ENCODE measurements at regions not wholly inside any gene's neighbourhood (a gene's known extent, or its start where the extent isn't known, plus 50 kb on each side); places are given as distances from the start of the nearest gene placed in this dataset.
"Not testable (repeated sequence)": the region's sequence is repeated elsewhere in the genome, so short reads cannot be mapped to it uniquely, and the experiment has no call there.

DNA sequence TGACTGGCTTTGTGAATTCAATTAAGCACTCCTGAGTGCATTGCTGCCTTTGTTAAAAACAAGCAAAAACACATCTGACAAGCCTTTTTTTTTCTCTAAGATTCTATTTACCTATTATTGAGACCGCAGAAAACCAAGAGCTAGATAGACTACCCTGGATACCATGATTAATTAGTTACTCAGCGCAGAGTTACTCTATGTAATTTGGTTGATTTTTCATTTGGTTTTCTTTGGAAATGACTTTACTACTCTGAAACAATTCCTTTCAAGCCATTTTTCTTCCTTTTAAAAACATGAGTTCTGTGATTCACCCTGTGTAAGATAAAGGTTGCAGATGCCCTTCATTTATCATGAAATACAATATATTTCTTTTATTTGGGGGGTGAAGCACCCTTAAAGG is 421.6 kb upstream of the PIK3R1 start:
- no peaks in the 10 kb centered on the region for H3K27me3 ChIP-seq (ENCODE audit: control insufficient read depth in 1 of 2, insufficient read depth in 2 of 2, low read length in 2 of 2)

DNA sequence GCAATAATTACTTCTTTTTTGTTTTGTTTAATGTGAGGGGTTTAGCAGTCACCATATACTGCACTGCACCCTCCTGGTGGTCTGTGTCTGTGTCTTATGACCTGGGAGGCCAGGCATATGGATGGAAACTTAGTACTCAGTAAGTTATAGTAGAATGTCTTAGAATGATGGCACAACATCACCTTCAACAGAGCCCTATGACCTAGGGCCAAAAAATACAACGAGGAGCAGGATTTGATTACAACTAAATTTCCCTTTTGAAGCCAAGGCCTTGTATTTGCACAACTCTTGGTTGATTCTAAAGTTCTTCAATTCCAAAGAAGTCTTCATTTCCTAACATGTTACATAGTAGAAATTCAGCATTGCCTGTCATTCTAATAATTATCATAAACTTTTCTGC is 422.1 kb upstream of the PIK3R1 start:
- Histone ChIP-seq H3K4me1 (ENCODE audit: control insufficient read depth, insufficient read depth, low read length) (no peaks in the 10 kb centered on the region), H3K4me3 (ENCODE audit: low read length in 2 of 2) (no peak overlapping the region), H3K9me3 (ENCODE audit: control insufficient read depth in 2 of 2, low read length in 2 of 2) (no peaks in the 10 kb centered on the region), H3K27me3 (ENCODE audit: control insufficient read depth in 1 of 2, insufficient read depth in 2 of 2, low read length in 2 of 2) (no peaks in the 10 kb centered on the region), H3K9ac (ENCODE audit: low read length in 2 of 2) (no peak overlapping the region), H3K36me3 (ENCODE audit: control insufficient read depth in 2 of 2, insufficient read depth in 2 of 2, low read length in 2 of 2) (no peaks in the 10 kb centered on the region), H3K27ac (ENCODE audit: low read length) (no peak overlapping the region)

More for the DNA sequence above, 421.6 kb upstream of the PIK3R1 start:
- no peak overlapping the region for H3K9ac ChIP-seq (ENCODE audit: low read length in 2 of 2)
- no peaks in the 10 kb centered on the region for H3K36me3 ChIP-seq (ENCODE audit: control insufficient read depth in 2 of 2, insufficient read depth in 2 of 2, low read length in 2 of 2)
- H3K4me1 ChIP-seq (ENCODE audit: control insufficient read depth, insufficient read depth, low read length): no peaks in the 10 kb centered on the region
- no peak overlapping the region for H3K27ac ChIP-seq (ENCODE audit: low read length)
- H3K4me3 ChIP-seq (ENCODE audit: low read length in 2 of 2): no peak overlapping the region
- no peaks in the 10 kb centered on the region for H3K9me3 ChIP-seq (ENCODE audit: control insufficient read depth in 2 of 2, low read length in 2 of 2)

DNA sequence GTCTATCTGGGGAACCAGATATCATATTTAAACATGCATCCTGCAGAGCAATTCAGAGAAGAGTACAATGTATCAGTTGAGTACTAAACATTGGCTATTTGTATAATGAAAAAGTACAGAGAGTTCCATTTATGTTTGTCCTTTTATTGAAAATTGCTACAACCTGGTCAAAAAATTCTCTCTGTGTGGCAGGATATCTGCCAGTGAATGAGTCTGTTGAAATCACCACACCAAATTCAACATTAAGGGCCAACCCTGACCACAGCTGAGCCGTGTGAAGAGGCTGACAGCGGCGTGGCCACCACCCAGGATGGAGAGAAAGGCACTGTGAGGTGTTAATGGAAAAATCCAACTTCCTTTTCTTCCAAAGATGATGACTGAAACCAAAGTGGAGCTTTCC is 422.7 kb upstream of the PIK3R1 start:
- no peak overlapping the region for H3K4me3 ChIP-seq (ENCODE audit: low read length in 2 of 2)
- no peaks in the 10 kb centered on the region for H3K9me3 ChIP-seq (ENCODE audit: control insufficient read depth in 2 of 2, low read length in 2 of 2)
- H3K4me1 ChIP-seq (ENCODE audit: control insufficient read depth, insufficient read depth, low read length): no peaks in the 10 kb centered on the region
- H3K36me3 ChIP-seq (ENCODE audit: control insufficient read depth in 2 of 2, insufficient read depth in 2 of 2, low read length in 2 of 2): no peaks in the 10 kb centered on the region
- no peak overlapping the region for H3K27ac ChIP-seq (ENCODE audit: low read length)
- H3K9ac ChIP-seq (ENCODE audit: low read length in 2 of 2): no peak overlapping the region
- H3K27me3 ChIP-seq (ENCODE audit: control insufficient read depth in 1 of 2, insufficient read depth in 2 of 2, low read length in 2 of 2): no peaks in the 10 kb centered on the region

GRCh38 chr5:67790390-67790789 is 425.2 kb upstream of the PIK3R1 start:
- no peak overlapping the region for H3K9ac ChIP-seq (ENCODE audit: low read length in 2 of 2)

DNA sequence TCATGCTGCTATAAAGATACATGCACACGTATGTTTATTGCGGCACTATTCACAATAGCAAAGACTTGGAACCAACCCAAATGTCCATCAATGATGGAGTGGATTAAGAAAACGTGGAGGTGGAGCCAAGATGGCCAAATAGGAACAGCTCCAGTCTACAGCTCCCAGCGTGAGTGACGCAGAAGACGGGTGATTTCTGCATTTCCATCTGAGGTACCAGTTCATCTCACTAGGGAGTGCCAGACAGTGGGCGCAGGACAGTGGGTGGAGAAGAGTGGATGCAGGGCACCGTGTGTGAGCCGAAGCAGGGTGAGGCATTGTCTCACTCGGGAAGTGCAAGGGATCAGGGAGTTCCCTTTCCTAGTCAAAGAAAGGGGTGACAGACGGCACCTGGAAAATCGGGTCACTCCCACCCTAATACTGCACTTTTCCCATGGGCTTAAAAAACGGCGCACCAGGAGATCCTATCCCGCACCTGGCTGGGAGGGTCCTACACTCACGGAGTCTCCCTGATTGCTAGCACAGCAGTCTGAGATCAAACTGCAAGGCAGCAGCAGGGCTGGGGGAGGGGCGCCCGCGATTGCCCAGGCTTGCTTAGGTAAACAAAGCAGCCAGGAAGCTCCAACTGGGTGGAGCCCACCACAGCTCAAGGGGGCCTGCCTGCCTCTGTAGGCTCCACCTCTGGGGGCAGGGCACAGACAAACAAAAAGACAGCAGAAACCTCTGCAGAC is 435.5 kb upstream of the PIK3R1 start:
- H3K9ac ChIP-seq (ENCODE audit: low read length in 2 of 2); H3K9me3 ChIP-seq (ENCODE audit: control insufficient read depth in 2 of 2, low read length in 2 of 2); H3K36me3 ChIP-seq (ENCODE audit: control insufficient read depth in 2 of 2, insufficient read depth in 2 of 2, low read length in 2 of 2); H3K27ac ChIP-seq (ENCODE audit: low read length); H3K4me3 ChIP-seq (ENCODE audit: low read length in 2 of 2); H3K27me3 ChIP-seq (ENCODE audit: control insufficient read depth in 1 of 2, insufficient read depth in 2 of 2, low read length in 2 of 2); H3K4me1 ChIP-seq (ENCODE audit: control insufficient read depth, insufficient read depth, low read length): not testable (repeated sequence)

More at GRCh38 chr5:67790390-67790789, 425.2 kb upstream of the PIK3R1 start:
- H3K4me1 ChIP-seq (ENCODE audit: control insufficient read depth, insufficient read depth, low read length): no peaks in the 10 kb centered on the region
- no peaks in the 10 kb centered on the region for H3K36me3 ChIP-seq (ENCODE audit: control insufficient read depth in 2 of 2, insufficient read depth in 2 of 2, low read length in 2 of 2)
- H3K27me3 ChIP-seq (ENCODE audit: control insufficient read depth in 1 of 2, insufficient read depth in 2 of 2, low read length in 2 of 2): no peaks in the 10 kb centered on the region
- H3K4me3 ChIP-seq (ENCODE audit: low read length in 2 of 2): no peak overlapping the region
- H3K9me3 ChIP-seq (ENCODE audit: control insufficient read depth in 2 of 2, low read length in 2 of 2): no peaks in the 10 kb centered on the region
- H3K27ac ChIP-seq (ENCODE audit: low read length): no peak overlapping the region

DNA sequence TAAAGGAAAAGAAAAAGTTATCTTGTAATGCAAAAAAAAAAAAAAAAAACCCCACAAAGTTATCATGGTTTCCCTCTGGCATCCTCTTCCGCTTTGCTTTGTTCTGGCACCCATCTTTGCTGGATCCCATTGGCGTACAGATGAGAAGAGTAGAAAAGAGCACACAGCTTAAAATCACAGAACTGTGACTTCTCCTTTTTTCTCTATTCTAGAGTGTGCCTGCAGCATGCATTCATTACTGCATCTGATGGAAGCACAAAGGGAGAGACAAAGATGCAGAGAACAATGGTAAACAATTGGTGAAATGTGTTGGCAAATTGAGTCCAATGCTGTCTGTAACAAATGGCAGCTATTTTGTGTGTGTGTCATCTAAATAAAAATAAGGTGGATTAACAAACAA is 440.8 kb upstream of the PIK3R1 start:
- Histone ChIP-seq H3K27me3 (ENCODE audit: control insufficient read depth in 1 of 2, insufficient read depth in 2 of 2, low read length in 2 of 2) (no peaks in the 10 kb centered on the region), H3K36me3 (ENCODE audit: control insufficient read depth in 2 of 2, insufficient read depth in 2 of 2, low read length in 2 of 2) (no peaks in the 10 kb centered on the region), H3K9ac (ENCODE audit: low read length in 2 of 2) (no peak overlapping the region), H3K9me3 (ENCODE audit: control insufficient read depth in 2 of 2, low read length in 2 of 2) (no peaks in the 10 kb centered on the region), H3K27ac (ENCODE audit: low read length) (no peak overlapping the region), H3K4me3 (ENCODE audit: low read length in 2 of 2) (no peak overlapping the region), H3K4me1 (ENCODE audit: control insufficient read depth, insufficient read depth, low read length) (peaks cover 6% of the 10 kb centered on the region)

DNA sequence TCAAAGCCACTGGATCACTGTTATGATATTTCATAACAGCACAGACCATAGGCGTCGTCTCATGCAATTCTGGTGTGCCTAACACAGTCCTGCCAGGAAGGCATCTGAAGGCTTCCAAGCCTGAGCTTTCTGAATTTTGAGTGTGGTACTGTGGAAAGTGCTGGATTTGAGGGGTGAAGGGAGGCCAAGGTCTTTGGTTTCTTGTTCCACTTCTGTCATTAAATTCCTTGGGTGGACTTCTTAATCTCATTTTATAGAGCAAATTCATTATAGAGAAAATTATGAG is 441.3 kb upstream of the PIK3R1 start:
- no peak overlapping the region for H3K9ac ChIP-seq (ENCODE audit: low read length in 2 of 2)
- no peak overlapping the region for H3K4me3 ChIP-seq (ENCODE audit: low read length in 2 of 2)
- no peaks in the 10 kb centered on the region for H3K27me3 ChIP-seq (ENCODE audit: control insufficient read depth in 1 of 2, insufficient read depth in 2 of 2, low read length in 2 of 2)
- no peaks in the 10 kb centered on the region for H3K36me3 ChIP-seq (ENCODE audit: control insufficient read depth in 2 of 2, insufficient read depth in 2 of 2, low read length in 2 of 2)
- no peaks in the 10 kb centered on the region for H3K9me3 ChIP-seq (ENCODE audit: control insufficient read depth in 2 of 2, low read length in 2 of 2)
- H3K4me1 ChIP-seq (ENCODE audit: control insufficient read depth, insufficient read depth, low read length): peaks cover 6% of the 10 kb centered on the region
- no peak overlapping the region for H3K27ac ChIP-seq (ENCODE audit: low read length)

GRCh38 chr5:67773411-67774266 is 441.9 kb upstream of the PIK3R1 start:
- Histone ChIP-seq H3K9me3 (ENCODE audit: control insufficient read depth in 2 of 2, low read length in 2 of 2) (no peaks in the 10 kb centered on the region), H3K27ac (ENCODE audit: low read length) (no peak overlapping the region), H3K9ac (ENCODE audit: low read length in 2 of 2) (no peak overlapping the region), H3K36me3 (ENCODE audit: control insufficient read depth in 2 of 2, insufficient read depth in 2 of 2, low read length in 2 of 2) (no peaks in the 10 kb centered on the region), H3K27me3 (ENCODE audit: control insufficient read depth in 1 of 2, insufficient read depth in 2 of 2, low read length in 2 of 2) (no peaks in the 10 kb centered on the region), H3K4me1 (ENCODE audit: control insufficient read depth, insufficient read depth, low read length) (peaks cover 6% of the 10 kb centered on the region), H3K4me3 (ENCODE audit: low read length in 2 of 2) (no peak overlapping the region)

DNA sequence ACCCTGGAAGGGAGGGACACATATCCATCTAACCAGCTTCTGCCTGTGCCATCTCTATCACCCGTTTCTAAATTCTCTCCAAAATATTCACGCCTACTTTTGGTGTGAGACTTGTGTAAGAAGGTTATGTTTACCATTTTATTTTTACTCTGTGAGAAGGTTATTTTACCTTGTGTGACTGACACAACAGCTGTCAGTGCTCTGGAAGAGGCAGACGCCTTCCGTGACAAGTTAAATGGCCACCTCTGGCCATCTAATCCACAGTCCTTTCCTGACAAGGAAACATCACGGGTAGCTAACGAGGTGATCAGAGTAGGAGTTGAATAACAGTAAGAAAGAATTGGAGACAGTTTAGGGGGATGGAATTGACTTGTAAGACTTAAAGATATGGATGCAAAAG is 443.8 kb upstream of the PIK3R1 start:
- H3K9ac ChIP-seq (ENCODE audit: low read length in 2 of 2): no peak overlapping the region

GRCh38 chr5:67771221-67771620 is 444.3 kb upstream of the PIK3R1 start:
- no peaks in the 10 kb centered on the region for H3K36me3 ChIP-seq (ENCODE audit: control insufficient read depth in 2 of 2, insufficient read depth in 2 of 2, low read length in 2 of 2)
- no peaks in the 10 kb centered on the region for H3K27me3 ChIP-seq (ENCODE audit: control insufficient read depth in 1 of 2, insufficient read depth in 2 of 2, low read length in 2 of 2)
- H3K4me3 ChIP-seq (ENCODE audit: low read length in 2 of 2): no peak overlapping the region
- H3K4me1 ChIP-seq (ENCODE audit: control insufficient read depth, insufficient read depth, low read length): peaks cover 6% of the 10 kb centered on the region
- H3K9me3 ChIP-seq (ENCODE audit: control insufficient read depth in 2 of 2, low read length in 2 of 2): no peaks in the 10 kb centered on the region
- H3K27ac ChIP-seq (ENCODE audit: low read length): no peak overlapping the region
- H3K9ac ChIP-seq (ENCODE audit: low read length in 2 of 2): no peak overlapping the region

More for the DNA sequence above, 443.8 kb upstream of the PIK3R1 start:
- Histone ChIP-seq H3K4me1 (ENCODE audit: control insufficient read depth, insufficient read depth, low read length) (peaks cover 6% of the 10 kb centered on the region), H3K36me3 (ENCODE audit: control insufficient read depth in 2 of 2, insufficient read depth in 2 of 2, low read length in 2 of 2) (no peaks in the 10 kb centered on the region), H3K9me3 (ENCODE audit: control insufficient read depth in 2 of 2, low read length in 2 of 2) (no peaks in the 10 kb centered on the region), H3K27me3 (ENCODE audit: control insufficient read depth in 1 of 2, insufficient read depth in 2 of 2, low read length in 2 of 2) (no peaks in the 10 kb centered on the region), H3K27ac (ENCODE audit: low read length) (no peak overlapping the region), H3K4me3 (ENCODE audit: low read length in 2 of 2) (no peak overlapping the region)

- Histone ChIP-seq H3K4me1 (ENCODE audit: control insufficient read depth, insufficient read depth, low read length) (peaks cover 6% of the 10 kb centered on the region), H3K36me3 (ENCODE audit: control insufficient read depth in 2 of 2, insufficient read depth in 2 of 2, low read length in 2 of 2) (no peaks in the 10 kb centered on the region), H3K27ac (ENCODE audit: low read length) (no peak overlapping the region), H3K27me3 (ENCODE audit: control insufficient read depth in 1 of 2, insufficient read depth in 2 of 2, low read length in 2 of 2) (no peaks in the 10 kb centered on the region), H3K4me3 (ENCODE audit: low read length in 2 of 2) (peak overlapping the region in 1 of 2 donors; percentile 23), H3K9ac (ENCODE audit: low read length in 2 of 2) (no peak overlapping the region), H3K9me3 (ENCODE audit: control insufficient read depth in 2 of 2, low read length in 2 of 2) (no peaks in the 10 kb centered on the region)
Observed at GRCh38 chr5:67770431-67771025, 445.0 kb upstream of the PIK3R1 start.

Measured in stomach smooth muscle (tissue), 2 donors.